ENCODE measurements at regions not wholly inside any gene's neighbourhood (a gene's known extent, or its start where the extent isn't known, plus 50 kb on each side); places are given as distances from the start of the nearest gene placed in this dataset.
"Not testable (repeated sequence)": the region's sequence is repeated elsewhere in the genome, so short reads cannot be mapped to it uniquely, and the experiment has no call there.

DNA sequence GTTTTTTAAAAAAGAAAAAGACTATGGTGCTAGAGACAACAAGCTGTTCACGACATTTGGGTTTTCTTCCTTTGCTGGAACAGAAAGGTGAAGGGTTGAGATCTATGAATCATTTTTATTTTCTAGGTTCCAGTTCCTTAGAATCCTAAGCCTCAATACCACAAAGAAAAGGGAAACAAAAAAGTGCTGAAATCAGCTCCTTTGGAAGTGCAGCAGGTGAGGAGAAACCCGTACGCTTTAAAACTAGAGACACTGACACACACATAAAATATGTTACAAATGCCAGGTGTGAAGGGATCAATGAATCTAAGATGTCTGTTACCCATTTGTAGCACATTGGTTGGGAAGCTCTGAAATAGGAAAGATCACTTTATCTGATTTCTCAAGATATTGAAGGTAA, 125.2 kb downstream of the AREG start:
- peaks cover 8% of the 10 kb centered on the region for H3K4me1 Mint-ChIP-seq (ENCODE audit: unreplicated experiment)
- H3K4me3 Mint-ChIP-seq (ENCODE audit: unreplicated experiment), result no peak overlapping the region
- no peaks in the 10 kb centered on the region for H3K9me3 Mint-ChIP-seq (ENCODE audit: unreplicated experiment)
- H3K27ac Mint-ChIP-seq (ENCODE audit: unreplicated experiment), result no peak overlapping the region
- no peak for DNase-seq (ENCODE audit: low spot score)
- H3K27me3 Mint-ChIP-seq (ENCODE audit: unreplicated experiment), result peaks cover 2% of the 10 kb centered on the region
- TF ChIP-seq, protein P1, sequence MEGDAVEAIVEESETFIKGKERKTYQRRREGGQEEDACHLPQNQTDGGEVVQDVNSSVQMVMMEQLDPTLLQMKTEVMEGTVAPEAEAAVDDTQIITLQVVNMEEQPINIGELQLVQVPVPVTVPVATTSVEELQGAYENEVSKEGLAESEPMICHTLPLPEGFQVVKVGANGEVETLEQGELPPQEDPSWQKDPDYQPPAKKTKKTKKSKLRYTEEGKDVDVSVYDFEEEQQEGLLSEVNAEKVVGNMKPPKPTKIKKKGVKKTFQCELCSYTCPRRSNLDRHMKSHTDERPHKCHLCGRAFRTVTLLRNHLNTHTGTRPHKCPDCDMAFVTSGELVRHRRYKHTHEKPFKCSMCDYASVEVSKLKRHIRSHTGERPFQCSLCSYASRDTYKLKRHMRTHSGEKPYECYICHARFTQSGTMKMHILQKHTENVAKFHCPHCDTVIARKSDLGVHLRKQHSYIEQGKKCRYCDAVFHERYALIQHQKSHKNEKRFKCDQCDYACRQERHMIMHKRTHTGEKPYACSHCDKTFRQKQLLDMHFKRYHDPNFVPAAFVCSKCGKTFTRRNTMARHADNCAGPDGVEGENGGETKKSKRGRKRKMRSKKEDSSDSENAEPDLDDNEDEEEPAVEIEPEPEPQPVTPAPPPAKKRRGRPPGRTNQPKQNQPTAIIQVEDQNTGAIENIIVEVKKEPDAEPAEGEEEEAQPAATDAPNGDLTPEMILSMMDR (IDR thresholded peaks at IDR 0.05; ENCODE audit: unreplicated experiment), result no peak
- H3K36me3 Mint-ChIP-seq (ENCODE audit: low read depth, unreplicated experiment), result no peaks in the 10 kb centered on the region

DNA sequence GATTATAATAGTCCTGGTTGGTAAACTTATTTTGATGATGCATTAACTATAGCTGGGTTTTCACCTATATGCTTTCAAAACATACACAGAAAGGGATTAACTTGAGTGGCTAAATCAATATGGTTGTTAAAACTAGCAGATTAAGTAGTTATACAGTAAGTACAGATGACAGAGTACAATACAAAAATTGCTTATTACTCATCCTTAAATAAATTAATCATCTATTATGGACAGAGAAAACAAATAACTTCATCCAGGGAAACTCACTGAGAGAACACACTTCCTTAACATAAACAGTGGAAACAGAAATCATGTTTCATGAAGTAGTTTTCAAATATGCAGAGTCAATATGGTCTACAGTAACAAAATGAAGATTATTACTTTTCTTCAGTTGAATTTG, 133.4 kb downstream of the AREG start:
- peaks cover 8% of the 10 kb centered on the region for H3K4me1 Mint-ChIP-seq (ENCODE audit: unreplicated experiment)
- no peak for DNase-seq (ENCODE audit: low spot score)
- H3K4me3 Mint-ChIP-seq (ENCODE audit: unreplicated experiment), result no peak overlapping the region
- H3K36me3 Mint-ChIP-seq (ENCODE audit: low read depth, unreplicated experiment), result no peaks in the 10 kb centered on the region
- H3K27ac Mint-ChIP-seq (ENCODE audit: unreplicated experiment), result no peak overlapping the region
- TF ChIP-seq, protein P1 (IDR thresholded peaks at IDR 0.05; ENCODE audit: unreplicated experiment), result no peak
- H3K27me3 Mint-ChIP-seq (ENCODE audit: unreplicated experiment), result no peaks in the 10 kb centered on the region
- H3K9me3 Mint-ChIP-seq (ENCODE audit: unreplicated experiment), result no peaks in the 10 kb centered on the region

- not testable (repeated sequence) for H3K36me3 Mint-ChIP-seq (ENCODE audit: low read depth, unreplicated experiment); H3K4me3 Mint-ChIP-seq (ENCODE audit: unreplicated experiment); DNase-seq (ENCODE audit: low spot score); H3K27ac Mint-ChIP-seq (ENCODE audit: unreplicated experiment); H3K27me3 Mint-ChIP-seq (ENCODE audit: unreplicated experiment); H3K4me1 Mint-ChIP-seq (ENCODE audit: unreplicated experiment); H3K9me3 Mint-ChIP-seq (ENCODE audit: unreplicated experiment)
Measured at GRCh38 chr4:74578865-74579264, 133.9 kb downstream of the AREG start.

DNA sequence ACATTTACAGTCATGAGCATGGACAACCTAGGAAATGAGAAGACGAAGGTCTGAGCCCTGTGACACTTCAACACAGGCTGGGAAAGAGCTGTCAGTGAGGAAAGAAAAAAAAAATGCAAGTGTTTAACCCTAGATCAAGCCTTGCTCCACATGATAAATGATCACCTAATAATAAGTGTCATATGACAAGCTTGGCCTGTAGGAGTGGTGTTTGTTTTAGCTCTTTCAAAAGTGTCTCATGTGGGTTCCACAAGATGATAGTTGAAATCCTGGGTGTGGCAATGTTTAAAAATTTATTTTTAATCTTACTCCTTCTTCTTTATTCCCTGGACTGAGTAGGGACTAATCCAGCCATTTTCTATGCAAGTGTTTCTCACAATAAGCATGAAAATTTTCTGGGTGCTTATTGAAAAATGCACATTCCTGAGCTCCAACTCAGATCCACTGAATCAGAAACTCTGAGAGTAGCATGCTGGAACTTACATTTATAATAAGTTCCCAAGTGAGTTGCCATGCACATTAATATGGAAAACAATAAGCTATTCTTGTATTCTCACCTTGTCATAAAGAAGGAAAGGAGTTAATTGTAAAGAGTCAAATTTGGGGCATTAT, 138.3 kb downstream of the AREG start:
- H3K4me3 Mint-ChIP-seq (ENCODE audit: unreplicated experiment), result no peak overlapping the region
- peaks cover 5% of the 10 kb centered on the region for H3K4me1 Mint-ChIP-seq (ENCODE audit: unreplicated experiment)
- H3K27ac Mint-ChIP-seq (ENCODE audit: unreplicated experiment), result no peak overlapping the region
- H3K36me3 Mint-ChIP-seq (ENCODE audit: low read depth, unreplicated experiment), result no peaks in the 10 kb centered on the region
- H3K27me3 Mint-ChIP-seq (ENCODE audit: unreplicated experiment), result peaks cover 1% of the 10 kb centered on the region
- DNase-seq (ENCODE audit: low spot score), result no peak
- TF ChIP-seq, protein P1 (IDR thresholded peaks at IDR 0.05; ENCODE audit: unreplicated experiment), result no peak
- H3K9me3 Mint-ChIP-seq (ENCODE audit: unreplicated experiment), result no peaks in the 10 kb centered on the region

DNA sequence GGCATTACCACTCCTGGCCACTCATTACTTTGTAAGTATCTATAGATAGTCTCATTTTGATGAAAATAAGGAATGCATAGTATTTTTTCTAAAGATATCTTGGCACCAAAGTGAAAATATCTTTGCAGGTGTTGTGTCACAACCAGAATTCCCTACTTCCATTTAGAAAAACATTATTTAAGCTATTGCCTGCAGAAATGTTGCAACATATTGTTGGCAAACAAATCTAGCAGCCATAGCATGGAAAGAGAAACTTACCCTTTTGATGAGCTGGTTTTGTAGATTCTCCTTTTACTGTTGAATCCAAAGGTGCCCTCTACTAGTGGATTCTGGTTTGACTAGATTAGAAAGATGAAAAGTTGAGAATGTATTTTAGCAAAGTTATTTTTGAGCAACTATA, 138.8 kb downstream of the AREG start:
- H3K27ac Mint-ChIP-seq (ENCODE audit: unreplicated experiment), result no peak overlapping the region
- TF ChIP-seq, protein P1 (IDR thresholded peaks at IDR 0.05; ENCODE audit: unreplicated experiment), result no peak
- H3K27me3 Mint-ChIP-seq (ENCODE audit: unreplicated experiment), result peaks cover 1% of the 10 kb centered on the region
- H3K4me1 Mint-ChIP-seq (ENCODE audit: unreplicated experiment), result peaks cover 5% of the 10 kb centered on the region
- no peaks in the 10 kb centered on the region for H3K36me3 Mint-ChIP-seq (ENCODE audit: low read depth, unreplicated experiment)
- DNase-seq (ENCODE audit: low spot score), result no peak
- H3K4me3 Mint-ChIP-seq (ENCODE audit: unreplicated experiment), result no peak overlapping the region
- H3K9me3 Mint-ChIP-seq (ENCODE audit: unreplicated experiment), result no peaks in the 10 kb centered on the region

Data from endothelial cell (in vitro differentiated cells).